ENCODE measurements at regions not wholly inside any gene's neighbourhood (a gene's known extent, or its start where the extent isn't known, plus 50 kb on each side); places are given as distances from the start of the nearest gene placed in this dataset.

DNA sequence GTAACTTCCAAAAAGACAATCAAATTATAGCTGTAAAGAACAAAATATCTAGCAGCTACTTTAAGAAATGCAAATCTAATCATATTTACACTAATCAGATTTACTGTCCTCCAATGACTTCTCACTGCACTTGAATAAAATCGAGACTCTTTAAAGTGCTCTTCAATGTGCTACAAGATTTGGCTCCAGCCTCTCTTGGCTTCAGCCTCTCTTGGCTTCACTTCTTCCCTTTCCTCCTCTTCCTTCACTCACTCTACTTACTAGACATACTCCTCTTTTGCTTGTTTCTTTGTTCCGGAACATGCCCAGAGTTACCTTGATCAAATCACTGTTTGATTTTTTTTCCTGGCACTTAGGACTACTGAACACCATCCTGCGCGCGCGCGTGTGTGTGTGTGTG lies 495.4 kb downstream of the LMO7 start:
- dilution Hi-C loops (cut with MboI; ENCODE audit: extremely low pct_ligation_motif_present, low sequenced_read_pairs) (no loop called here), intact Hi-C loops (cut with micrococcal nuclease) (no loop called here)
- no peaks in the 10 kb centered on the region for H3K9me3 ChIP-seq (replicated peaks; ENCODE audit: control insufficient read depth, insufficient read depth, low read length)
- H3K27ac ChIP-seq (ENCODE audit: insufficient read depth, low read depth, low read length), result no peak overlapping the region
- no peak overlapping the region for H3K9ac ChIP-seq (replicated peaks; ENCODE audit: extremely low read depth, insufficient read depth, low read length)
- no peaks in the 10 kb centered on the region for H3K27me3 ChIP-seq (ENCODE audit: control insufficient read depth in 2 of 2, insufficient read depth in 2 of 2, low read length in 2 of 2)
- TF ChIP-seq JUN (IDR thresholded peaks at IDR 0.05; ENCODE audit: borderline replicate concordance, insufficient read depth, insufficient read length, low read depth) (no peak), EZH2 (IDR thresholded peaks at IDR 0.05; ENCODE audit: borderline replicate concordance, low read depth, low read length, severe bottlenecking) (no peak), POLR2A (IDR thresholded peaks at IDR 0.05; ENCODE audit: low read depth, low read length) (no peak), CTCF (IDR thresholded peaks at IDR 0.05; ENCODE audit: extremely low read depth in 1 of 2, insufficient read depth in 1 of 2, low read depth in 1 of 2, low read length in 2 of 2) (no peak), POLR2AphosphoS5 (IDR thresholded peaks at IDR 0.05; ENCODE audit: insufficient read depth, low read depth, low read length) (no peak)
- no peak for FAIRE-seq
- no peaks in the 10 kb centered on the region for H3K4me1 ChIP-seq (ENCODE audit: control insufficient read depth, extremely low read depth, insufficient read depth, low read length)
- CTCF ChIA-PET, result no interaction called here
- no peaks in the 10 kb centered on the region for H3K9me1 ChIP-seq (replicated peaks; ENCODE audit: control insufficient read depth, extremely low read depth, insufficient read depth, low read length)
- no peak overlapping the region for H3K4me3 ChIP-seq (replicated peaks in 1 of 3; ENCODE audit: insufficient read depth in 1 of 3, low read depth in 1 of 3, low read length in 3 of 3)
- DNase-seq (ENCODE audit: low read depth, low spot score), result no peak
- no peaks in the 10 kb centered on the region for H3K79me2 ChIP-seq (ENCODE audit: control insufficient read depth, insufficient read depth, low read length)
- BruUV-seq (replicated peaks), result no TSS peak
- POLR2A ChIA-PET, result no interaction called here
- no peaks in the 10 kb centered on the region for H3K36me3 ChIP-seq (ENCODE audit: control insufficient read depth in 2 of 2, extremely low read depth in 1 of 2, insufficient read depth in 2 of 2, low read length in 2 of 2)
- H4K20me1 ChIP-seq (replicated peaks; ENCODE audit: control insufficient read depth, extremely low read depth, insufficient read depth, low read length), result no peaks in the 10 kb centered on the region
- H2AFZ ChIP-seq (ENCODE audit: low read depth, low read length), result no peak overlapping the region
- H3K4me2 ChIP-seq (ENCODE audit: insufficient read depth, low read length), result no peak overlapping the region

- Histone ChIP-seq H3K4me1 (ENCODE audit: control insufficient read depth, extremely low read depth, insufficient read depth, low read length) (no peaks in the 10 kb centered on the region), H3K27me3 (ENCODE audit: control insufficient read depth in 2 of 2, insufficient read depth in 2 of 2, low read length in 2 of 2) (no peaks in the 10 kb centered on the region), H3K79me2 (ENCODE audit: control insufficient read depth, insufficient read depth, low read length) (no peaks in the 10 kb centered on the region), H3K9ac (replicated peaks; ENCODE audit: extremely low read depth, insufficient read depth, low read length) (no peak overlapping the region), H4K20me1 (replicated peaks; ENCODE audit: control insufficient read depth, extremely low read depth, insufficient read depth, low read length) (no peaks in the 10 kb centered on the region), H3K9me3 (replicated peaks; ENCODE audit: control insufficient read depth, insufficient read depth, low read length) (no peaks in the 10 kb centered on the region), H3K27ac (ENCODE audit: insufficient read depth, low read depth, low read length) (no peak overlapping the region), H3K36me3 (ENCODE audit: control insufficient read depth in 2 of 2, extremely low read depth in 1 of 2, insufficient read depth in 2 of 2, low read length in 2 of 2) (no peaks in the 10 kb centered on the region), H2AFZ (ENCODE audit: low read depth, low read length) (no peak overlapping the region), H3K4me2 (ENCODE audit: insufficient read depth, low read length) (no peak overlapping the region), H3K9me1 (replicated peaks; ENCODE audit: control insufficient read depth, extremely low read depth, insufficient read depth, low read length) (no peaks in the 10 kb centered on the region), H3K4me3 (replicated peaks in 1 of 3; ENCODE audit: insufficient read depth in 1 of 3, low read depth in 1 of 3, low read length in 3 of 3) (no peak overlapping the region)
- no peak for TF ChIP-seq JUN (IDR thresholded peaks at IDR 0.05; ENCODE audit: borderline replicate concordance, insufficient read depth, insufficient read length, low read depth)
- no peak for TF ChIP-seq CTCF (IDR thresholded peaks at IDR 0.05; ENCODE audit: extremely low read depth in 1 of 2, insufficient read depth in 1 of 2, low read depth in 1 of 2, low read length in 2 of 2)
- TF ChIP-seq POLR2A (IDR thresholded peaks at IDR 0.05; ENCODE audit: low read depth, low read length), result no peak
- TF ChIP-seq POLR2AphosphoS5 (IDR thresholded peaks at IDR 0.05; ENCODE audit: insufficient read depth, low read depth, low read length), result no peak
- TF ChIP-seq, protein P1, sequence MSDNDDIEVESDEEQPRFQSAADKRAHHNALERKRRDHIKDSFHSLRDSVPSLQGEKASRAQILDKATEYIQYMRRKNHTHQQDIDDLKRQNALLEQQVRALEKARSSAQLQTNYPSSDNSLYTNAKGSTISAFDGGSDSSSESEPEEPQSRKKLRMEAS (IDR thresholded peaks at IDR 0.05; ENCODE audit: insufficient read depth, insufficient read length), result no peak
- no peak for TF ChIP-seq FOS (IDR thresholded peaks at IDR 0.05; ENCODE audit: borderline replicate concordance, insufficient read depth, low read length)
- no peak for TF ChIP-seq GATA2 (IDR thresholded peaks at IDR 0.05; ENCODE audit: insufficient read depth, insufficient read length, low read depth, low read length)
- TF ChIP-seq MYC (IDR thresholded peaks at IDR 0.05; ENCODE audit: low read depth, low read length), result no peak
- TF ChIP-seq EZH2 (IDR thresholded peaks at IDR 0.05; ENCODE audit: borderline replicate concordance, low read depth, low read length, severe bottlenecking), result no peak
- dilution Hi-C loops (cut with MboI; ENCODE audit: extremely low pct_ligation_motif_present, low sequenced_read_pairs) (no loop called here), intact Hi-C loops (cut with micrococcal nuclease) (no loop called here)
- DNase-seq (ENCODE audit: low read depth, low spot score) (no peak), FAIRE-seq (no peak)
- CTCF ChIA-PET, result no interaction called here
- no TSS peak for BruUV-seq (replicated peaks)
- POLR2A ChIA-PET, result no interaction called here
Observed at GRCh38 chr13:76129305-76130000, 493.3 kb downstream of the LMO7 start.

Measured in endothelial cell of umbilical vein (primary cell).